Loucy (cell line): ENCODE measurements at regions not wholly inside any gene's neighbourhood (a gene's known extent, or its start where the extent isn't known, plus 50 kb on each side); places are given as distances from the start of the nearest gene placed in this dataset.
A peak's percentile ranks its signal among the peaks of the same experiment; 100 is the strongest.

ENCODE experiments used
- H2AFZ ChIP-seq: fragments of 200-600 bp; sonication (generic); 2 replicates; pipeline ENCODE4 v1.6.0; 2016; ENCODE audit warnings: antibody characterized with exemption, mild to moderate bottlenecking, low read length, moderate library complexity
- H3F3A ChIP-seq: fragments of 200-600 bp; 2 replicates; pipeline ENCODE4 v1.6.0; 2016; ENCODE audit warnings: antibody characterized with exemption, low read depth, mild to moderate bottlenecking
- H3K27me3 ChIP-seq: fragments of 200-600 bp; sonication (generic); 2 replicates; pipeline ENCODE4 v1.6.1; 2014; ENCODE audit warnings: low read length, mild to moderate bottlenecking; ENCODE audit not compliant: insufficient read depth, poor library complexity, severe bottlenecking
- H3K36me3 ChIP-seq: fragments of 200-600 bp; sonication (generic); 2 replicates; pipeline ENCODE4 v1.6.1; 2016; ENCODE audit warnings: low read length; ENCODE audit not compliant: insufficient read depth
- H3K4me1 ChIP-seq: fragments of 200-600 bp; sonication (generic); 2 replicates; pipeline ENCODE4 v1.5.1; 2014; ENCODE audit warnings: low read length, mild to moderate bottlenecking; ENCODE audit not compliant: insufficient read depth, poor library complexity, severe bottlenecking
- H3K4me2 ChIP-seq: fragments of 200-600 bp; sonication (generic); 2 replicates; pipeline ENCODE4 v1.6.0; 2014; ENCODE audit warnings: antibody characterized with exemption, low read length, low read depth, mild to moderate bottlenecking; ENCODE audit not compliant: poor library complexity, severe bottlenecking
- H3K4me3 ChIP-seq: fragments of 200-600 bp; sonication (generic); 2 replicates; pipeline ENCODE4 v1.5.1; 2014; ENCODE audit warnings: low read length, mild to moderate bottlenecking, mixed read lengths; ENCODE audit not compliant: poor library complexity, severe bottlenecking
- H3K79me2 ChIP-seq: fragments of 200-600 bp; sonication (generic); 2 replicates; pipeline ENCODE4 v1.6.1; 2014; ENCODE audit warnings: low read length; ENCODE audit not compliant: insufficient read depth
- H3K9ac ChIP-seq: fragments of 200-600 bp; sonication (generic); 2 replicates; pipeline ENCODE4 v1.6.0; 2014; ENCODE audit warnings: mild to moderate bottlenecking, low read depth, low read length, moderate library complexity; ENCODE audit not compliant: poor library complexity, severe bottlenecking
- H3K9me2 ChIP-seq: fragments of 200-600 bp; sonication (generic); replicated peaks from 2 replicates; pipeline ENCODE4 v1.6.1; 2016; ENCODE audit warnings: low read depth, low read length, mixed read lengths
- H3K9me3 ChIP-seq: fragments of 200-600 bp; sonication (generic); 2 replicates; pipeline ENCODE4 v1.6.1; 2014; ENCODE audit warnings: mild to moderate bottlenecking, antibody characterized with exemption, low read length, low read depth; ENCODE audit not compliant: insufficient read depth
- H4K20me1 ChIP-seq: fragments of 200-600 bp; sonication (generic); 2 replicates; pipeline ENCODE4 v1.6.0; 2014; ENCODE audit warnings: antibody characterized with exemption, low read length, mild to moderate bottlenecking; ENCODE audit not compliant: insufficient read depth, poor library complexity, severe bottlenecking
- CTCF ChIP-seq: fragments of 200-600 bp; sonication (generic); conservative IDR thresholded peaks from 2 replicates; pipeline ENCODE4 v1.5.1; 2014; ENCODE audit warnings: mild to moderate bottlenecking, antibody characterized with exemption, low read length
- EZH2phosphoT487 ChIP-seq: fragments of 200-600 bp; IDR thresholded peaks from 2 replicates; pipeline ENCODE4 v1.6.1; 2018; ENCODE audit warnings: antibody characterized with exemption, mild to moderate bottlenecking, moderate library complexity, borderline replicate concordance

GRCh38 chr13:80753866-80754265, 412.9 kb upstream of the SPRY2 start:
- 0 out of 2 replicates have a peak, but pooled peaks cover 2% of the 10 kb centered on the region for H3F3A ChIP-seq
- no peak overlapping the region for H3K4me3 ChIP-seq
- H2AFZ ChIP-seq: no peak overlapping the region
- H3K79me2 ChIP-seq: no peaks in the 10 kb centered on the region
- H3K9me3 ChIP-seq: no peaks in the 10 kb centered on the region
- H4K20me1 ChIP-seq: no peaks in the 10 kb centered on the region
- no peak overlapping the region for H3K4me2 ChIP-seq
- TF ChIP-seq CTCF (no peak), EZH2phosphoT487 (no peak)
- no peaks in the 10 kb centered on the region for H3K36me3 ChIP-seq
- H3K9ac ChIP-seq: no peak overlapping the region
- no peaks in the 10 kb centered on the region for H3K9me2 ChIP-seq
- H3K27me3 ChIP-seq: no peaks in the 10 kb centered on the region
- no peaks in the 10 kb centered on the region for H3K4me1 ChIP-seq

- Histone ChIP-seq H2AFZ (peak overlapping the region; percentile 38), H3K79me2 (no peaks in the 10 kb centered on the region)
Measured at GRCh38 chr13:80751854-80752253, 410.9 kb upstream of the SPRY2 start.

GRCh38 chr13:80744147-80744914, 403.4 kb upstream of the SPRY2 start:
- H4K20me1 ChIP-seq: no peaks in the 10 kb centered on the region
- H2AFZ ChIP-seq: no peak overlapping the region
- no peaks in the 10 kb centered on the region for H3K36me3 ChIP-seq
- H3K4me2 ChIP-seq: no peak overlapping the region
- H3K79me2 ChIP-seq: no peaks in the 10 kb centered on the region
- H3K4me1 ChIP-seq: peaks cover 4% of the 10 kb centered on the region
- no peak overlapping the region for H3K9ac ChIP-seq
- 0 out of 2 replicates have a peak, but pooled peaks cover 2% of the 10 kb centered on the region for H3F3A ChIP-seq
- H3K9me2 ChIP-seq: no peaks in the 10 kb centered on the region
- H3K9me3 ChIP-seq: no peaks in the 10 kb centered on the region
- no peaks in the 10 kb centered on the region for H3K27me3 ChIP-seq
- no peak for TF ChIP-seq EZH2phosphoT487
- no peak for TF ChIP-seq CTCF
- no peak overlapping the region for H3K4me3 ChIP-seq

More at GRCh38 chr13:80751854-80752253, 410.9 kb upstream of the SPRY2 start:
- H3K9me3 ChIP-seq: no peaks in the 10 kb centered on the region
- no peak overlapping the region for H3K4me3 ChIP-seq
- H4K20me1 ChIP-seq: no peaks in the 10 kb centered on the region
- H3K9me2 ChIP-seq: no peaks in the 10 kb centered on the region
- no peaks in the 10 kb centered on the region for H3K27me3 ChIP-seq
- no peak overlapping the region for H3K9ac ChIP-seq
- H3K4me2 ChIP-seq: no peak overlapping the region
- no peaks in the 10 kb centered on the region for H3K36me3 ChIP-seq
- no peak for TF ChIP-seq CTCF
- TF ChIP-seq EZH2phosphoT487: no peak
- H3K4me1 ChIP-seq: no peaks in the 10 kb centered on the region
- 0 out of 2 replicates have a peak, but pooled peaks cover 2% of the 10 kb centered on the region for H3F3A ChIP-seq
